Suprapubic skin (tissue), 4 donors: ENCODE measurements at regions not wholly inside any gene's neighbourhood (a gene's known extent, or its start where the extent isn't known, plus 50 kb on each side); places are given as distances from the start of the nearest gene placed in this dataset.

Source experiments
- DNase-seq, 2 donors: peaks; one replicate each; pipeline ENCODE4 v3.0.0-alpha.2; 2019; ENCODE audit warnings: low spot score in 2 of 2
- H3K27ac ChIP-seq: fragments of 200-600 bp; sonication (generic); one replicate; pipeline ENCODE4 v1.5.1; 2019
- H3K27me3 ChIP-seq: fragments of 200-600 bp; sonication (generic); one replicate; pipeline ENCODE4 v1.5.1; 2019
- H3K36me3 ChIP-seq: fragments of 200-600 bp; sonication (generic); one replicate; pipeline ENCODE4 v1.5.1; 2019
- H3K4me1 ChIP-seq: fragments of 200-600 bp; sonication (generic); one replicate; pipeline ENCODE4 v1.5.1; 2019
- H3K4me3 ChIP-seq: fragments of 200-600 bp; sonication (generic); one replicate; pipeline ENCODE4 v1.5.1; 2019; ENCODE audit warnings: mild to moderate bottlenecking
- H3K9me3 ChIP-seq: fragments of 200-600 bp; sonication (generic); one replicate; pipeline ENCODE4 v1.5.1; 2019
- EP300 ChIP-seq: sonication (generic); formaldehyde crosslinking; IDR thresholded peaks from one replicate; pipeline ENCODE4 v1.6.1; 2017; ENCODE audit warnings: antibody characterized with exemption
- POLR2A ChIP-seq, 2 donors: fragments of 450-650 bp; IDR thresholded peaks; one replicate each; pipeline ENCODE4 v1.6.1; 2017; ENCODE audit warnings: antibody characterized with exemption in 2 of 2, mild to moderate bottlenecking in 2 of 2, moderate library complexity in 2 of 2
- POLR2AphosphoS5 ChIP-seq, 3 donors: sonication (generic); formaldehyde crosslinking; IDR thresholded peaks; one replicate each; pipeline ENCODE4 v1.6.1; 2017; ENCODE audit warnings: antibody characterized with exemption in 3 of 3
- WGBS: methylation state at CpG from one replicate; pipeline ENCODE4 v1.1.5; 2018; 5-methylcytosine and 5-hydroxymethylcytosine counted together
- TF ChIP-seq, protein P1 (sequence below), 2 donors: fragments of 200-600 bp in 1 of 2; fragments of 450-650 bp in 1 of 2; sonication (generic) in 1 of 2; IDR thresholded peaks; one replicate each; pipeline ENCODE4 v1.5.1; 2016 to 2019; ENCODE audit warnings: antibody characterized with exemption in 2 of 2, mild to moderate bottlenecking in 1 of 2, moderate library complexity in 1 of 2

DNA sequence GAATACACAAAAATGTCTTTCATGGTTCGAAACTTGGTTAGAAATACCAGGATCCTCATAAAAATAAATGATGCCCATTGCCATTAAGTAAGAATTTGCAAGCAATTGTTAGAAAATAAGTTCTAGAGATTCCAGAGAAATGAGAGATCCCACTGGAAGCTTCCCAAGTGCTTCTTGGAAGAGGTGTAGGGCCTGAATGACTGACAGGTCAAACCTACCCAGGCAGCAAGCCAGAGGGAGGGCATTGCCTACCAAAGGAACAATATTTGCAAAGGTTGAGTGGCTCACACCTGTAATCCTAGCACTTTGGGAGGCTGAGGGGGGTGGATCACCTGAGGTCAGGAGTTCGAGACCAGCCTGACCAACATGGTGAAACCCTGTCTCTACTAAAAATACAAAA lies 777.0 kb upstream of the WWC1 start:
- no peaks in the 10 kb centered on the region for H3K9me3 ChIP-seq
- WGBS: 86% methylated on average over 2 of the region's 2 CpGs
- H3K27ac ChIP-seq: no peak overlapping the region
- H3K4me3 ChIP-seq: no peak overlapping the region
- no peaks in the 10 kb centered on the region for H3K36me3 ChIP-seq
- no peaks in the 10 kb centered on the region for H3K4me1 ChIP-seq
- H3K27me3 ChIP-seq: no peaks in the 10 kb centered on the region
- TF ChIP-seq POLR2A (IDR thresholded peaks at IDR 0.05): no peak
- TF ChIP-seq, protein P1, sequence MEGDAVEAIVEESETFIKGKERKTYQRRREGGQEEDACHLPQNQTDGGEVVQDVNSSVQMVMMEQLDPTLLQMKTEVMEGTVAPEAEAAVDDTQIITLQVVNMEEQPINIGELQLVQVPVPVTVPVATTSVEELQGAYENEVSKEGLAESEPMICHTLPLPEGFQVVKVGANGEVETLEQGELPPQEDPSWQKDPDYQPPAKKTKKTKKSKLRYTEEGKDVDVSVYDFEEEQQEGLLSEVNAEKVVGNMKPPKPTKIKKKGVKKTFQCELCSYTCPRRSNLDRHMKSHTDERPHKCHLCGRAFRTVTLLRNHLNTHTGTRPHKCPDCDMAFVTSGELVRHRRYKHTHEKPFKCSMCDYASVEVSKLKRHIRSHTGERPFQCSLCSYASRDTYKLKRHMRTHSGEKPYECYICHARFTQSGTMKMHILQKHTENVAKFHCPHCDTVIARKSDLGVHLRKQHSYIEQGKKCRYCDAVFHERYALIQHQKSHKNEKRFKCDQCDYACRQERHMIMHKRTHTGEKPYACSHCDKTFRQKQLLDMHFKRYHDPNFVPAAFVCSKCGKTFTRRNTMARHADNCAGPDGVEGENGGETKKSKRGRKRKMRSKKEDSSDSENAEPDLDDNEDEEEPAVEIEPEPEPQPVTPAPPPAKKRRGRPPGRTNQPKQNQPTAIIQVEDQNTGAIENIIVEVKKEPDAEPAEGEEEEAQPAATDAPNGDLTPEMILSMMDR (IDR thresholded peaks at IDR 0.05): no peak
- no peak for TF ChIP-seq EP300
- no peak for TF ChIP-seq POLR2AphosphoS5 (IDR thresholded peaks at IDR 0.05)
- DNase-seq: no peak

DNA sequence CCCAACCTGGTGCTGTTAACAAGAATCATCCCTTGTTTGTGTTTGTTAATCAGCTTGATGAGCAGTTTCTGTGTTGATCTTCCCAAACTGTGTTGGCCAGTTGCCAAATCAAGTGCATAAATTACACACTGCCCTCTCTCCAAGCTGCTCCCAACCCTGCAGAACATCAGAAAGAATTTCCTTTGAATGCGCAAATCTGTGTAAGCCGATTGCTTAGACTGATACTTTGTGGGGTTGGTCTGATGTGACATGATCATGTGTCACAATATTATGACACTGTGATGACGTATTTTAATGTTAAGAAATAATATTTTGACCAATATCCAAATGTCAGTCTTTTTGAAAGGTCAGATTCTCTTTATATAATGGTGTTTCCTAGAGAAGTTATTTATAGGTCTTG lies 766.4 kb upstream of the WWC1 start:
- Histone ChIP-seq H3K4me3 (no peak overlapping the region), H3K27me3 (no peaks in the 10 kb centered on the region), H3K9me3 (no peaks in the 10 kb centered on the region), H3K4me1 (no peaks in the 10 kb centered on the region), H3K36me3 (no peaks in the 10 kb centered on the region), H3K27ac (no peak overlapping the region)
- DNase-seq: no peak
- 41% methylated on average over 3 of the region's 3 CpGs for WGBS
- TF ChIP-seq POLR2AphosphoS5 (IDR thresholded peaks at IDR 0.05): no peak
- no peak for TF ChIP-seq EP300
- no peak for TF ChIP-seq POLR2A (IDR thresholded peaks at IDR 0.05)
- TF ChIP-seq, protein P1 (IDR thresholded peaks at IDR 0.05): no peak

DNA sequence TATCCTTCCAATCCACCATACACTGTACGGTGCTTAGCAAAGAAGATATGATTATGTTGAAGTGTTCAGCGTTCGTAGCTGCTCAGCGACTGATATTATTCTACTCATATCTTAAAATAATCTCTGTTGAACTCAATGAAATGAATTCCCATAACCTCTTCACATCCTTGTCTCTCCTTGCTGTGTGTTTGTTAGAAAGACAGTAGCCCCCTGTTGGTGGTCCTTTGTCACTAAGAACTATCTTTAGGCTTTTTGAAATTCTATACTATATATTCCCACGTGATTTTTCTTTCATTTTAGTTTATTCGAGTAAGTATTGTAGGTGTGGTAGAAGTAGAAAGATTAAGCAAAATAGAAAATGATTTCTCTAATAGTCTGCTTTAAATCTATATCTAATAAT lies 762.8 kb upstream of the WWC1 start:
- WGBS: 80% methylated on average over 6 of the region's 6 CpGs
- TF ChIP-seq EP300: no peak
- TF ChIP-seq POLR2AphosphoS5 (IDR thresholded peaks at IDR 0.05): no peak
- TF ChIP-seq, protein P1 (IDR thresholded peaks at IDR 0.05): no peak
- TF ChIP-seq POLR2A (IDR thresholded peaks at IDR 0.05): no peak

DNA sequence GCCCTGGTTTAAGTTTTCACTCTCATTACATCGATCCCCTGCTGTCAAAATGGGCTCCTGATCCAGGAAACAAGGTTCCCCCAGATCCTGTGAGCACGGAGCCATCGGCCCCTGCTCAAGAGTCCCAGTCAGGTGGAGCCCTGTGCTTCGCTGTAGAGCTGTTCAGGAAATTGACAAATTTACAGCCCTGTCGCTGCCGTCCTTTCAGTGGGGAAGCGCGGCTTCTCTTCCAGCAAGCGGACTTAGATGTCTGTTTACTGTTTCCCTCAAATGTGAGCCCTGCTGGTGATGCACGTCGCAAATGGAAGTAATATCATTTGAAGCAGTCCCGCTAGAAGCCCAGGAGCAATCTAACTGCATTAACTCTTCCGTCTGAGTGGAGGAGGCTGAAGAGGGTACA lies 760.9 kb upstream of the WWC1 start:
- Histone ChIP-seq H3K36me3 (no peaks in the 10 kb centered on the region), H3K4me1 (no peaks in the 10 kb centered on the region), H3K27ac (no peak overlapping the region), H3K9me3 (no peaks in the 10 kb centered on the region), H3K4me3 (no peak overlapping the region), H3K27me3 (no peaks in the 10 kb centered on the region)
- TF ChIP-seq, protein P1 (IDR thresholded peaks at IDR 0.05): no peak
- DNase-seq: no peak
- 42% methylated on average over 13 of the region's 13 CpGs for WGBS

More for the DNA sequence above, 762.8 kb upstream of the WWC1 start:
- no peaks in the 10 kb centered on the region for H3K4me1 ChIP-seq
- no peak for DNase-seq
- no peaks in the 10 kb centered on the region for H3K27me3 ChIP-seq
- no peak overlapping the region for H3K27ac ChIP-seq
- H3K4me3 ChIP-seq: no peak overlapping the region
- no peaks in the 10 kb centered on the region for H3K36me3 ChIP-seq
- H3K9me3 ChIP-seq: no peaks in the 10 kb centered on the region

DNA sequence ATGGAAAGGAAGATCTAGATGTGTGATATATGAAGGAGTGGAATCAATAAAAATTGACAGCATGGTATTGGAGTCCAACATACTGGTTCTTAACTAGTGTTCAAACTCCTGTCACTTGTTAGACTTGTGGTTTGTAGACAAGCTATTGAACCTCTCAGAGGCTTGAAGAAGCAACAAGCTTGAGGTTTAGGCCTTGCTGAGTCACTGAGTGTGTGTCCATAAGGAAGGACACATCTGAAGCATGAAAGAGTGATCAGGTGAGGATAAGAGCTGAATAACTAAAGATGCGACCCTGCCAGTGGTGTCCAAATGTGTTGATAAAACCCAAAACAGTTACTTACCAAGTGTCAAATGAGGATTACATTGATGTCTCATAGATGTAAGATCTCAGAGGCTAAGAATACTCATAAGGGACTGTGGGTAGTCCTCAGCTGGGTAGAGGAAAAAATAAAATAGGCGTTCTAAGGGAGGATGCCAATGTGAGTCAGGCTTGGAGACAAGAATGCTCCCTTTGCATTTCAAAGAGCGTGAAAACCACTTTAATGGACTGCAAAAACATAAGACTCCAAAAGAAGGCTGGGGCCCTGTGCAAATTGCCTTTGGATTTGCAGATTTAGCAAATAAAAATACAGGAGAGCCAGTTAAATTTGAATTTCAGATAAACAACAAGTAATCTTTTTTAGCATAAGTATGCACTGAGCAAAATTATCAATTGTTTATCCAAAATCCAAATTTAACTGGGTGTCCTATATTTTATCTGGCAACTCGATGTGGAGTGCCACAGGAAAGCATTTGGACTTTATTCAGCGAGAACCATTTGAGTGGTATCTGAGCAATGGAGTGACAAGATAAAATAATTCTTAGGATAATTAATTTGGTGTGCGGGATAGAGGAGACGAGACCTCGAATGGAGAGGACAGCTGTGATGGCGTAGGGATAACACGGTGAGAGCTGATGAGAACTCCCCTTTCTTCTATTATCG lies 757.3 kb upstream of the WWC1 start:
- Histone ChIP-seq H3K4me3 (no peak overlapping the region), H3K27ac (no peak overlapping the region), H3K36me3 (no peaks in the 10 kb centered on the region), H3K4me1 (no peaks in the 10 kb centered on the region), H3K27me3 (no peaks in the 10 kb centered on the region), H3K9me3 (no peaks in the 10 kb centered on the region)
- 87% methylated on average over 11 of the region's 11 CpGs for WGBS
- no peak for DNase-seq
- no peak for TF ChIP-seq EP300
- TF ChIP-seq POLR2AphosphoS5 (IDR thresholded peaks at IDR 0.05): no peak
- TF ChIP-seq, protein P1 (IDR thresholded peaks at IDR 0.05): no peak
- TF ChIP-seq POLR2A (IDR thresholded peaks at IDR 0.05): no peak
